Natural killer cell (primary cell): ENCODE measurements at regions not wholly inside any gene's neighbourhood (a gene's known extent, or its start where the extent isn't known, plus 50 kb on each side); places are given as distances from the start of the nearest gene placed in this dataset.

Experiments
- ATAC-seq, 3 donors: fragments of 150-1000 bp in 2 of 3; fragments of 200-7000 bp in 1 of 3; cut with Tn5 transposase; 1 replicate in 1 of 3; 2 replicates in 2 of 3; pipeline ENCODE4 v1.10.0; 2021; ENCODE audit warnings: mild to moderate bottlenecking in 2 of 3, moderate library complexity in 2 of 3
- DNase-seq, 2 donors: peaks; one replicate each; pipeline versions ENCODE4 v3.0.0 to v3.0.0-alpha.2; 2013 to 2021; ENCODE audit warnings: mixed read lengths in 1 of 2
- H3K27ac ChIP-seq: one replicate; pipeline ENCODE4 v1.5.1; 2013; ENCODE audit warnings: mild to moderate bottlenecking, low read length
- H3K27me3 ChIP-seq: one replicate; pipeline ENCODE4 v1.6.1; 2013; ENCODE audit warnings: low read length; ENCODE audit not compliant: control insufficient read depth, insufficient read depth
- H3K36me3 ChIP-seq: one replicate; pipeline ENCODE4 v1.6.1; 2013; ENCODE audit warnings: low read length; ENCODE audit not compliant: control insufficient read depth, insufficient read depth
- H3K4me1 ChIP-seq: one replicate; pipeline ENCODE4 v1.6.1; 2013; ENCODE audit warnings: low read length; ENCODE audit not compliant: control insufficient read depth, insufficient read depth
- H3K4me3 ChIP-seq: one replicate; pipeline ENCODE4 v1.5.1; 2013; ENCODE audit warnings: low read length
- H3K9me3 ChIP-seq: one replicate; pipeline ENCODE4 v1.6.1; 2013; ENCODE audit warnings: low read length; ENCODE audit not compliant: control insufficient read depth, insufficient read depth
- H3K27ac Mint-ChIP-seq, 2 donors: one replicate each; pipeline ENCODE4 v1.8.0; 2022; ENCODE audit warnings: mild to moderate bottlenecking in 2 of 2, mixed read lengths in 2 of 2, moderate library complexity in 1 of 2
- H3K27me3 Mint-ChIP-seq, 2 donors: one replicate each; pipeline ENCODE4 v1.8.0; 2022; ENCODE audit warnings: low read depth in 2 of 2, mixed read lengths in 2 of 2
- H3K36me3 Mint-ChIP-seq: one replicate; pipeline ENCODE4 v1.8.0; 2022; ENCODE audit warnings: mixed read lengths
- H3K4me1 Mint-ChIP-seq, 2 donors: one replicate each; pipeline ENCODE4 v1.8.0; 2022; ENCODE audit warnings: mixed read lengths in 2 of 2
- H3K4me3 Mint-ChIP-seq: one replicate; pipeline ENCODE4 v1.8.0; 2022; ENCODE audit warnings: mild to moderate bottlenecking, moderate library complexity, mixed read lengths
- H3K9me3 Mint-ChIP-seq, 2 donors: one replicate each; pipeline ENCODE4 v1.8.0; 2022; ENCODE audit warnings: mixed read lengths in 2 of 2
- WGBS: methylation state at CpG from one replicate; pipeline ENCODE4 v1.1.7; 2013; ENCODE audit warnings: missing lambda C conversion rate; ENCODE audit not compliant: insufficient coverage; 5-methylcytosine and 5-hydroxymethylcytosine counted together
- intact Hi-C: fragments of 100-400 bp; cut with micrococcal nuclease; formaldehyde crosslinking; loops from one replicate; pipeline ENCODE4 v1.14.2; 2022
- TF ChIP-seq, protein P1 (sequence below): fragments of 200-600 bp; IDR thresholded peaks from one replicate; pipeline ENCODE4 v1.8.0; 2022; ENCODE audit warnings: antibody characterized with exemption

DNA sequence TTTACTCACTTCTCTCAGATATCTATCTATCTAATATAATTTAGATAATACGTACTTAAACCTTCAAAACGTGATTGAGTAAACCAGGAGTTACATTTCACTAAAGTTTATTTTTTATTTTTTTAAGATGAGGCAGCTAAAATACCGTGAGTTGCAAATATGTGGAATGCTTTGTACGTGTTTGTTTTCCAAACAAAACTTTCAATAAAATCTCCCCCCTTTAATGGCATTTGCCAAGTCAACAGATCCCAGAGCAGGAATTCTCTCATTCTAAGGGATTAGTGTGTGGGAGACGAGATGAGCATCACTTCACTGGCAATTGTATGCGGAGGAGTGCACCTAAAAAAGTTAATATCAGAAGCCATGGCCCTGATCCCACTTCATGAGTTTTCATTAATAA lies 53.7 kb upstream of the MAGI2 start:
- DNase-seq (no peak), ATAC-seq (no peak)
- intact Hi-C loops = no loop called here
- no peaks in the 10 kb centered on the region for H3K9me3 ChIP-seq
- TF ChIP-seq, protein P1, sequence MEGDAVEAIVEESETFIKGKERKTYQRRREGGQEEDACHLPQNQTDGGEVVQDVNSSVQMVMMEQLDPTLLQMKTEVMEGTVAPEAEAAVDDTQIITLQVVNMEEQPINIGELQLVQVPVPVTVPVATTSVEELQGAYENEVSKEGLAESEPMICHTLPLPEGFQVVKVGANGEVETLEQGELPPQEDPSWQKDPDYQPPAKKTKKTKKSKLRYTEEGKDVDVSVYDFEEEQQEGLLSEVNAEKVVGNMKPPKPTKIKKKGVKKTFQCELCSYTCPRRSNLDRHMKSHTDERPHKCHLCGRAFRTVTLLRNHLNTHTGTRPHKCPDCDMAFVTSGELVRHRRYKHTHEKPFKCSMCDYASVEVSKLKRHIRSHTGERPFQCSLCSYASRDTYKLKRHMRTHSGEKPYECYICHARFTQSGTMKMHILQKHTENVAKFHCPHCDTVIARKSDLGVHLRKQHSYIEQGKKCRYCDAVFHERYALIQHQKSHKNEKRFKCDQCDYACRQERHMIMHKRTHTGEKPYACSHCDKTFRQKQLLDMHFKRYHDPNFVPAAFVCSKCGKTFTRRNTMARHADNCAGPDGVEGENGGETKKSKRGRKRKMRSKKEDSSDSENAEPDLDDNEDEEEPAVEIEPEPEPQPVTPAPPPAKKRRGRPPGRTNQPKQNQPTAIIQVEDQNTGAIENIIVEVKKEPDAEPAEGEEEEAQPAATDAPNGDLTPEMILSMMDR = no peak
- Mint-ChIP-seq H3K27ac (no peak overlapping the region), H3K36me3 (no peaks in the 10 kb centered on the region), H3K4me1 (no peaks in the 10 kb centered on the region), H3K4me3 (no peak overlapping the region), H3K27me3 (no peaks in the 10 kb centered on the region), H3K9me3 (peaks cover 13 to 15% of the 10 kb centered on the region in 2 donors)
- H3K4me3 ChIP-seq = no peak overlapping the region
- no peaks in the 10 kb centered on the region for H3K36me3 ChIP-seq
- WGBS = 88% methylated on average over 1 of the region's 6 CpGs
- no peaks in the 10 kb centered on the region for H3K27me3 ChIP-seq
- no peak overlapping the region for H3K27ac ChIP-seq
- H3K4me1 ChIP-seq = no peaks in the 10 kb centered on the region

DNA sequence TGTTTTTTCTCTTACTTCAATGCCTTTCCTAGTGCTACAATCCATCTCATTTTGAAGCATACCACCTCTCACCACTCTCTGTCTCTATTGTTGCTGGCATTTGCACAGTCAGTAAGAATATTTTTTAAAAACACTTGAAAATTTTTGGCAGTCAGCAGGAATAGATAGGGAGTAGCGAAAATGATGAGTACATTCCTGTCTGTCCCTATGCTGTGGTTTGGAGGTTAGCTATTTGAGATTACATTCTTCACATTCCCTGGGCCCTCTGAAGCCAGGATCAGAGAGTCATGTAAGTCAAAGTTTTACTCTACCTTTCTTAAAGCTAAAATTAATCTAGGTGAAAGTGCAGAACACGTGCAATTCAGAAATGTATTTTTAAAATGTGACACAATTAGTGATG lies 53.0 kb upstream of the MAGI2 start:
- Mint-ChIP-seq H3K4me1 (no peaks in the 10 kb centered on the region), H3K27me3 (no peaks in the 10 kb centered on the region), H3K4me3 (no peak overlapping the region), H3K27ac (no peak overlapping the region), H3K9me3 (peaks cover 13 to 15% of the 10 kb centered on the region in 2 donors), H3K36me3 (no peaks in the 10 kb centered on the region)
- Histone ChIP-seq H3K9me3 (no peaks in the 10 kb centered on the region), H3K4me3 (no peak overlapping the region), H3K27ac (no peak overlapping the region), H3K4me1 (no peaks in the 10 kb centered on the region), H3K27me3 (no peaks in the 10 kb centered on the region), H3K36me3 (no peaks in the 10 kb centered on the region)
- 100% methylated on average over 1 of the region's 2 CpGs for WGBS
- ATAC-seq (no peak), DNase-seq (no peak)
- intact Hi-C loops = no loop called here
- TF ChIP-seq, protein P1 = no peak

DNA sequence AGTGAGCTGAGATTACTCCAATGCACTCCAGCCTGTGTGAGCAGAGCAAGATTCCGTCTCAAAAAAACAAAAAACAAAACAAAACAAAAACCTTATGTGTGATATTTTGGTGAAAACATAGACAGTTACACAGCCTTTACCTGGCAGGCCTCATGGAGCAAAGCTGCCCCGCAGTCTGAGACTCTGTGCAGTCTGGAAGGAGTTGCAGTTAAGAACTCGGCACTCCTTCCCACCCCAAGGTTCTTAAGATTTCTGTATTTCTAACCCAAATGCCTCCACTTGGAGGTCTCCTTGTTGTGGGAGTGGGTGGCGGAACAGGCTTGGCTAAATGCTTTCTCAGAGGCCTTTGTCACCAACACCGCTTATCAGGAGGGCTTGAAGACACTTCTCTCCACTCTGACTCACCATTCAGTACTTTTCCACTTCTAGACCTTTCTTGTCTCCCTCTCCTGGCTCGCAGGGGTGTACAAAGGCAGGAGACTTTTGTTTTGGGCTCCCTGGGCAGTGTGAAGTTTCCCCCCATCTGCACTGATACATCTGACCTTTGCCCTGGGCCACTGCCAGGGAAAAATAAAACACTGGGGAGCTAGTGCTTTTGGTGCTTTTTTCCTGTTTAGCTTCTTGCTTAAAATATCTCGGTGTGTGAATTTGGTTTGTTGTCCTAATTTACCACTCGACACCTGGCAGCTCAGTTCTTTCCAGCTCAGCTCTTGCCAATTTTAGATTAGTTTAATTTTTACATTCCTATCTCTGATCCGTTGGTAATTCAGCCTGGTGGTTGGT lies 51.3 kb upstream of the MAGI2 start:
- ATAC-seq (no peak), DNase-seq (no peak)
- peaks cover 8 to 9% of the 10 kb centered on the region in 2 donors for H3K9me3 Mint-ChIP-seq
- Histone ChIP-seq H3K4me3 (no peak overlapping the region), H3K27ac (no peak overlapping the region), H3K27me3 (no peaks in the 10 kb centered on the region), H3K9me3 (no peaks in the 10 kb centered on the region), H3K36me3 (no peaks in the 10 kb centered on the region), H3K4me1 (no peaks in the 10 kb centered on the region)
- H3K4me1 Mint-ChIP-seq = no peaks in the 10 kb centered on the region
- intact Hi-C loops = no loop called here
- TF ChIP-seq, protein P1 = no peak
- H3K27me3 Mint-ChIP-seq = no peaks in the 10 kb centered on the region
- H3K27ac Mint-ChIP-seq = no peak overlapping the region
- WGBS = 89% methylated on average over 6 of the region's 9 CpGs
- H3K4me3 Mint-ChIP-seq = no peak overlapping the region
- no peaks in the 10 kb centered on the region for H3K36me3 Mint-ChIP-seq
